ENCODE measurements at regions not wholly inside any gene's neighbourhood (a gene's known extent, or its start where the extent isn't known, plus 50 kb on each side); places are given as distances from the start of the nearest gene placed in this dataset.

DNA sequence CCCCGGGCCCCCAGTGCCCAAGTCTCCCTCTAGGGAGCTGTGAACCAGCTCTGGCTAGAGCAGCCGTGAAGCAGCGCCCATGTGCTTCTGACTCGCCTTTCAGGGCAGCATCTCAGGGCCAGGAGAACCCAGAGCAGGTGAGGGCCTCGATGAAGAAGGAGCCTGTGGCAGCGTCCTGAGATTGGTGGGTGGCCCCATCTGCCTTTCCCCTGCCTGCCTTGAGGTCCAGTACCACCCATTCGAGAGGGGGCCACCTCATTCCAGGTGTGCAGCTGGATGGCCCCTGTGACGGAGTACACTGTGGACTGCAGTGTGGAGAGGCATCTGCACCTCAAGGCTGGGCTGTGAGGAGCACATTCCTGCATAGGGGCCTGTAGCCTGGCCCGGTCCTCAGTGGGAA, 167.3 kb upstream of the ZNF267 start:
- POLR2A ChIA-PET (ENCODE audit: partially characterized antibody), result no interaction called here
- peak overlapping the region in 2 of 7 donors; percentile 10 to 52 for H3K27ac Mint-ChIP-seq
- H3K9me3 Mint-ChIP-seq, result no peaks in the 10 kb centered on the region
- H3K36me3 Mint-ChIP-seq, result peaks cover 27 to 75% of the 10 kb centered on the region in 2 donors
- H3K4me3 ChIP-seq (ENCODE audit: low read length in 2 of 2), result no peak overlapping the region
- no peak overlapping the region for H3K4me3 Mint-ChIP-seq
- intact Hi-C loops (cut with micrococcal nuclease), result no loop called here
- peaks cover 57% of the 10 kb centered on the region for H3K36me3 ChIP-seq (ENCODE audit: insufficient read depth, low read length)
- H3K27ac ChIP-seq (ENCODE audit: low read depth, low read length), result no peak overlapping the region
- no peaks in the 10 kb centered on the region for H3K27me3 ChIP-seq (ENCODE audit: insufficient read depth, low read length)
- H3K4me1 ChIP-seq (ENCODE audit: insufficient read depth, low read length), result peaks cover 25% of the 10 kb centered on the region
- H3K9me3 ChIP-seq (ENCODE audit: control insufficient read depth in 1 of 2, low read length in 2 of 2), result no peaks in the 10 kb centered on the region
- no peak for DNase-seq
- H3K27me3 Mint-ChIP-seq, result no peaks in the 10 kb centered on the region
- CTCF ChIA-PET (ENCODE audit: partially characterized antibody), result interaction anchor here (1.3 kb wide), 1 partner anchor 9 kb away, joined by 3 read pairs; no protein-coding TSS in a partner anchor
- peaks cover 20 to 36% (median 27%) of the 10 kb centered on the region in 4 donors for H3K4me1 Mint-ChIP-seq

GRCh38 chr16:31706925-31707324, 166.7 kb upstream of the ZNF267 start:
- DNase-seq, result no peak
- H3K9me3 ChIP-seq (ENCODE audit: control insufficient read depth in 1 of 2, low read length in 2 of 2), result no peaks in the 10 kb centered on the region
- H3K4me3 ChIP-seq (ENCODE audit: low read length in 2 of 2), result no peak overlapping the region
- Mint-ChIP-seq H3K27me3 (no peaks in the 10 kb centered on the region), H3K9me3 (no peaks in the 10 kb centered on the region), H3K36me3 (peaks cover 27 to 70% of the 10 kb centered on the region in 2 donors), H3K27ac (peak overlapping the region in 1 of 7 donors; percentile 84), H3K4me3 (peak overlapping the region in 1 of 8 donors; percentile 29), H3K4me1 (peaks cover 15 to 33% (median 22%) of the 10 kb centered on the region in 4 donors)
- peaks cover 19% of the 10 kb centered on the region for H3K4me1 ChIP-seq (ENCODE audit: insufficient read depth, low read length)
- intact Hi-C loops (cut with micrococcal nuclease), result no loop called here
- POLR2A ChIA-PET (ENCODE audit: partially characterized antibody), result no interaction called here
- CTCF ChIA-PET (ENCODE audit: partially characterized antibody), result interaction anchor here (1.3 kb wide), 1 partner anchor 10 kb away, joined by 3 read pairs; no protein-coding TSS in a partner anchor
- peaks cover 57% of the 10 kb centered on the region for H3K36me3 ChIP-seq (ENCODE audit: insufficient read depth, low read length)
- no peak overlapping the region for H3K27ac ChIP-seq (ENCODE audit: low read depth, low read length)
- no peaks in the 10 kb centered on the region for H3K27me3 ChIP-seq (ENCODE audit: insufficient read depth, low read length)

- Mint-ChIP-seq H3K36me3 (peaks cover 20 to 63% of the 10 kb centered on the region in 2 donors), H3K4me3 (peak overlapping the region in 1 of 8 donors; percentile 21), H3K4me1 (peaks cover 9 to 33% (median 23%) of the 10 kb centered on the region in 4 donors), H3K27me3 (no peaks in the 10 kb centered on the region), H3K9me3 (no peaks in the 10 kb centered on the region), H3K27ac (peak overlapping the region in 4 of 7 donors; percentile 22 to 71 (median 52))
- Histone ChIP-seq H3K36me3 (ENCODE audit: insufficient read depth, low read length) (peaks cover 57% of the 10 kb centered on the region), H3K27me3 (ENCODE audit: insufficient read depth, low read length) (no peaks in the 10 kb centered on the region), H3K9me3 (ENCODE audit: control insufficient read depth in 1 of 2, low read length in 2 of 2) (no peaks in the 10 kb centered on the region), H3K27ac (ENCODE audit: low read depth, low read length) (no peak overlapping the region), H3K4me3 (ENCODE audit: low read length in 2 of 2) (no peak overlapping the region), H3K4me1 (ENCODE audit: insufficient read depth, low read length) (peaks cover 17% of the 10 kb centered on the region)
- POLR2A ChIA-PET (ENCODE audit: partially characterized antibody), result interaction anchor here (0.6 kb wide), 1 partner anchor 12 kb away, joined by 3 read pairs; no protein-coding TSS in a partner anchor
- intact Hi-C loops (cut with micrococcal nuclease), result no loop called here
- CTCF ChIA-PET (ENCODE audit: partially characterized antibody), result interaction anchor here (1.0 to 1.3 kb wide), 2 partner anchors 11 to 249 kb away, joined by 3 read pairs; no protein-coding TSS in a partner anchor
- DNase-seq, result no peak
Measured at GRCh38 chr16:31707743-31708335, 165.8 kb upstream of the ZNF267 start.

DNA sequence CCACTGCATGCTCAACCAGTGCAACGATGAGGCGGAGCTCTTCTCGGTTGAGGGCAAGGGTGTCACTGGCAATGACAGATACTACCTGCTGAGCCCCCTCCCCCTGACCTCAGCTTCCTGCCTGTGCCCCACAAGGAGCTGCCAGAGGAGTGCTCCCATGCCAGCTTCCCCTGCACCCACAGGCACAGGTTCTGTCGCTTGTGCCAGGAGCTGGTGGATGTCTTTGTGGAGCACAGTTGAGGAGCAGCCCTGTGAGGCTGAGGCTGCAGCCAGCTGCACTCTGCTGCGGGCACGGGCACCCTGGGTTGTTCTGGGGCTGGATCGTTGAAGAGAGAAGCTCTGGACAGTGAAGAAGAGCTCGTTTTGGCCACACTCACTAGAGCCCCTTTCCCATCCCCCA, 165.3 kb upstream of the ZNF267 start:
- DNase-seq, result peak in 1 of 5 donors; percentile 64
- Histone ChIP-seq H3K4me1 (ENCODE audit: insufficient read depth, low read length) (peaks cover 18% of the 10 kb centered on the region), H3K9me3 (ENCODE audit: control insufficient read depth in 1 of 2, low read length in 2 of 2) (no peaks in the 10 kb centered on the region), H3K27me3 (ENCODE audit: insufficient read depth, low read length) (no peaks in the 10 kb centered on the region), H3K4me3 (ENCODE audit: low read length in 2 of 2) (no peak overlapping the region), H3K36me3 (ENCODE audit: insufficient read depth, low read length) (peaks cover 54% of the 10 kb centered on the region), H3K27ac (ENCODE audit: low read depth, low read length) (no peak overlapping the region)
- ChIA-PET POLR2A (ENCODE audit: partially characterized antibody) (interaction anchor here (0.6 to 1.1 kb wide), 2 partner anchors 13 to 200 kb away, joined by 3 to 4 read pairs; partner anchors contain the start of gene RUSF1), CTCF (ENCODE audit: partially characterized antibody) (interaction anchor here (1.0 to 1.3 kb wide), 2 partner anchors 11 to 250 kb away, joined by 3 read pairs; no protein-coding TSS in a partner anchor)
- peaks cover 17 to 62% of the 10 kb centered on the region in 2 donors for H3K36me3 Mint-ChIP-seq
- H3K4me1 Mint-ChIP-seq, result peaks cover 9 to 34% (median 24%) of the 10 kb centered on the region in 4 donors
- intact Hi-C loops (cut with micrococcal nuclease), result no loop called here
- peak overlapping the region in 4 of 7 donors; percentile 46 to 82 (median 60) for H3K27ac Mint-ChIP-seq
- no peaks in the 10 kb centered on the region for H3K27me3 Mint-ChIP-seq
- no peaks in the 10 kb centered on the region for H3K9me3 Mint-ChIP-seq
- no peak overlapping the region for H3K4me3 Mint-ChIP-seq

DNA sequence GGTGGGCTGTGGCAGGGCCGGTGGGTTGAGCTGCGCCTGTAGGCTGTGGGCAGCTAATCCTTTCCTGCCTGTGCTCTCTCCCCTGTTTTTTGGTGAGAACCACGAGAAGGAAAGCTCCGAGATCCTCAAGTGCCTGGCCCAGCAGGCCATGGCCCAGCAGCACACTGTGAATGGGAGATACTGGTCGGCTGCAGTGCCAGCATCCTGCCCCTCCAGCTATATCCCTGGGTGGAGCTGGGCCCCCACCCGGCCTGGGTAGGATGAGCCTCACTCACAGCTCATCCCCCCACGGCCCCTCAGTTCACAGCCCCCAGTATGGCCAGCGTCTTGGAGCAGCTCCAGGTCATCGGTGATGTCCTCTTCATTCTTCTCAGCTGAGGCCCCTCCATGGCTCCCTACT, 164.4 kb upstream of the ZNF267 start:
- H3K4me3 ChIP-seq (ENCODE audit: low read length in 2 of 2), result no peak overlapping the region
- H3K4me1 ChIP-seq (ENCODE audit: insufficient read depth, low read length), result peaks cover 24% of the 10 kb centered on the region
- H3K36me3 Mint-ChIP-seq, result peaks cover 17 to 61% of the 10 kb centered on the region in 2 donors
- no peaks in the 10 kb centered on the region for H3K9me3 ChIP-seq (ENCODE audit: control insufficient read depth in 1 of 2, low read length in 2 of 2)
- ChIA-PET POLR2A (ENCODE audit: partially characterized antibody) (interaction anchor here (0.7 to 1.1 kb wide), 3 partner anchors 168 to 291 kb away, joined by 3 to 4 read pairs (median 4); partner anchors contain the start of gene RUSF1), CTCF (ENCODE audit: partially characterized antibody) (interaction anchor here (1.3 kb wide), 1 partner anchor 251 kb away, joined by 3 read pairs; no protein-coding TSS in a partner anchor)
- intact Hi-C loops (cut with micrococcal nuclease), result no loop called here
- H3K27ac Mint-ChIP-seq, result peak overlapping the region in 3 of 7 donors; percentile 46 to 74 (median 67)
- H3K27me3 ChIP-seq (ENCODE audit: insufficient read depth, low read length), result no peaks in the 10 kb centered on the region
- no peak for DNase-seq
- no peaks in the 10 kb centered on the region for H3K27me3 Mint-ChIP-seq
- peaks cover 11 to 39% (median 27%) of the 10 kb centered on the region in 4 donors for H3K4me1 Mint-ChIP-seq
- H3K4me3 Mint-ChIP-seq, result peak overlapping the region in 1 of 8 donors; percentile 40
- H3K9me3 Mint-ChIP-seq, result no peaks in the 10 kb centered on the region
- peaks cover 46% of the 10 kb centered on the region for H3K36me3 ChIP-seq (ENCODE audit: insufficient read depth, low read length)
- no peak overlapping the region for H3K27ac ChIP-seq (ENCODE audit: low read depth, low read length)

DNA sequence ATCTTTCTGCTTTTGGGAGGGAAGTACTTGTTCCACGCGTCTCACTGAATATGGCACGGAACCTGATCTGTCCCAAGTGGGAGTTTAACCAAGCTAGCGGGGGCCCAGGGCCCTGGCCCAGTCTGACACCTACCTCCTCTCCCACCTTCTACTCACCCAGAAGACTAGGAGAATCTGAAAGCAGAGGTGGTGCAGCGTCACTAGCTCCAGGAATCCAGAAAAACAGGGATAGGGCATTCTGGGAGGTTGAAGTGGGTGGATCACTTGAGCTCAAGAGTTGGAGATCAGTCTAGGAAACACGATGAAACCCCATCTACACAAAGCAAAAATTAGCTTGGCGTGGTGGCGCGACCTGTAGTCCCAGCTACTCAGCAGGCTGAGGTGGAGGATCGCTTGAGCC, 163.5 kb upstream of the ZNF267 start:
- Mint-ChIP-seq H3K4me1 (peaks cover 20 to 49% (median 36%) of the 10 kb centered on the region in 4 donors), H3K4me3 (no peak overlapping the region), H3K36me3 (peaks cover 17 to 59% of the 10 kb centered on the region in 2 donors), H3K9me3 (no peaks in the 10 kb centered on the region), H3K27ac (peak overlapping the region in 3 of 7 donors; percentile 51 to 74 (median 57)), H3K27me3 (no peaks in the 10 kb centered on the region)
- Histone ChIP-seq H3K27me3 (ENCODE audit: insufficient read depth, low read length) (no peaks in the 10 kb centered on the region), H3K4me1 (ENCODE audit: insufficient read depth, low read length) (peaks cover 33% of the 10 kb centered on the region), H3K9me3 (ENCODE audit: control insufficient read depth in 1 of 2, low read length in 2 of 2) (no peaks in the 10 kb centered on the region), H3K27ac (ENCODE audit: low read depth, low read length) (no peak overlapping the region), H3K4me3 (ENCODE audit: low read length in 2 of 2) (no peak overlapping the region), H3K36me3 (ENCODE audit: insufficient read depth, low read length) (peaks cover 37% of the 10 kb centered on the region)
- DNase-seq, result no peak
- POLR2A ChIA-PET (ENCODE audit: partially characterized antibody), result interaction anchor here (1.1 to 5.9 kb wide), 2 partner anchors 7 to 15 kb away, joined by 7 to 68 read pairs; no protein-coding TSS in a partner anchor
- CTCF ChIA-PET (ENCODE audit: partially characterized antibody), result interaction anchor here (2.6 kb wide), 1 partner anchor 11 kb away, joined by 15 read pairs; no protein-coding TSS in a partner anchor
- intact Hi-C loops (cut with micrococcal nuclease), result loop anchor here (5.0 kb wide), 2 partner anchors 203 to 253 kb away; partner anchors contain the start of genes ARMC5 and RUSF1

- peaks cover 41% of the 10 kb centered on the region for H3K4me1 ChIP-seq (ENCODE audit: insufficient read depth, low read length)
- H3K36me3 ChIP-seq (ENCODE audit: insufficient read depth, low read length), result peaks cover 30% of the 10 kb centered on the region
- no peaks in the 10 kb centered on the region for H3K27me3 ChIP-seq (ENCODE audit: insufficient read depth, low read length)
- no peak for DNase-seq
- no peak overlapping the region for H3K27ac ChIP-seq (ENCODE audit: low read depth, low read length)
- Mint-ChIP-seq H3K27ac (peak overlapping the region in 4 of 7 donors; percentile 4 to 68 (median 24)), H3K27me3 (no peaks in the 10 kb centered on the region), H3K4me3 (no peak overlapping the region), H3K9me3 (no peaks in the 10 kb centered on the region), H3K36me3 (peaks cover 19 to 57% of the 10 kb centered on the region in 2 donors), H3K4me1 (peaks cover 28 to 56% (median 44%) of the 10 kb centered on the region in 4 donors)
- no peaks in the 10 kb centered on the region for H3K9me3 ChIP-seq (ENCODE audit: control insufficient read depth in 1 of 2, low read length in 2 of 2)
- ChIA-PET CTCF (ENCODE audit: partially characterized antibody) (interaction anchor here (0.6 to 2.6 kb wide), 2 partner anchors 12 to 189 kb away, joined by 3 to 15 read pairs; no protein-coding TSS in a partner anchor), POLR2A (ENCODE audit: partially characterized antibody) (interaction anchor here (0.8 to 5.9 kb wide), 4 partner anchors 8 to 251 kb away, joined by 3 to 68 read pairs (median 5); partner anchors contain the start of genes ARMC5 and RUSF1)
- intact Hi-C loops (cut with micrococcal nuclease), result loop anchor here (5.0 kb wide), 2 partner anchors 204 to 254 kb away; partner anchors contain the start of genes ARMC5 and RUSF1
- no peak overlapping the region for H3K4me3 ChIP-seq (ENCODE audit: low read length in 2 of 2)
Measured at GRCh38 chr16:31710880-31711279, 162.7 kb upstream of the ZNF267 start.
